LNCaP clone FGC (cell line): ENCODE measurements at regions not wholly inside any gene's neighbourhood (a gene's known extent, or its start where the extent isn't known, plus 50 kb on each side); places are given as distances from the start of the nearest gene placed in this dataset.
"Not testable (repeated sequence)": the region's sequence is repeated elsewhere in the genome, so short reads cannot be mapped to it uniquely, and the experiment has no call there.

Experiments used
- DNase-seq: peaks from one replicate; pipeline ENCODE4 v3.0.0-alpha.2; 2011; ENCODE audit warnings: low read depth
- H3K4me3 ChIP-seq: 2 replicates; pipeline ENCODE4 v1.5.1; 2011; ENCODE audit warnings: mild to moderate bottlenecking, low read depth, low read length, control low read depth
- CTCF ChIP-seq: IDR thresholded peaks from 2 replicates; pipeline ENCODE4 v1.5.1; 2012; ENCODE audit warnings: mild to moderate bottlenecking; ENCODE audit not compliant: control insufficient read depth, insufficient read depth; ENCODE audit errors: extremely low read depth

- no peak for DNase-seq
- no peak for TF ChIP-seq CTCF
- no peak overlapping the region for H3K4me3 ChIP-seq
Measured at GRCh38 chr4:126529997-126530396, 1102.8 kb upstream of the INTU start.

- no peak overlapping the region for H3K4me3 ChIP-seq
- no peak for TF ChIP-seq CTCF
- no peak for DNase-seq
Measured at GRCh38 chr4:126530996-126531585, 1101.7 kb upstream of the INTU start.

GRCh38 chr4:126532527-126532926 is 1100.2 kb upstream of the INTU start:
- TF ChIP-seq CTCF: no peak
- no peak overlapping the region for H3K4me3 ChIP-seq
- no peak for DNase-seq

- TF ChIP-seq CTCF: no peak
- DNase-seq: no peak
- H3K4me3 ChIP-seq: no peak overlapping the region
Measured at GRCh38 chr4:126533146-126533805, 1099.5 kb upstream of the INTU start.

GRCh38 chr4:126539771-126540170 is 1093.0 kb upstream of the INTU start:
- DNase-seq: peak; percentile 95
- TF ChIP-seq CTCF: no peak
- H3K4me3 ChIP-seq: no peak overlapping the region

GRCh38 chr4:126541820-126542219 is 1090.9 kb upstream of the INTU start:
- no peak overlapping the region for H3K4me3 ChIP-seq
- no peak for TF ChIP-seq CTCF
- no peak for DNase-seq

GRCh38 chr4:126544276-126544675 is 1088.5 kb upstream of the INTU start:
- TF ChIP-seq CTCF: no peak
- no peak for DNase-seq
- no peak overlapping the region for H3K4me3 ChIP-seq

- DNase-seq, H3K4me3 ChIP-seq: not testable (repeated sequence)
Measured at GRCh38 chr4:126546197-126546596, 1086.6 kb upstream of the INTU start.
